BLaER1 (cell line): ENCODE measurements at regions not wholly inside any gene's neighbourhood (a gene's known extent, or its start where the extent isn't known, plus 50 kb on each side); places are given as distances from the start of the nearest gene placed in this dataset.
"Not testable (repeated sequence)": the region's sequence is repeated elsewhere in the genome, so short reads cannot be mapped to it uniquely, and the experiment has no call there.

Experiments used
- H3K27ac ChIP-seq: shearing (Covaris generic); formaldehyde crosslinking; 2 replicates; pipeline ENCODE4 v1.8.1; 2022
- H3K27me3 ChIP-seq: shearing (Covaris generic); formaldehyde crosslinking; 2 replicates; pipeline ENCODE4 v1.8.1; 2022
- H3K36me3 ChIP-seq: shearing (Covaris generic); formaldehyde crosslinking; 2 replicates; pipeline ENCODE4 v1.8.1; 2022
- H3K4me1 ChIP-seq: shearing (Covaris generic); formaldehyde crosslinking; 2 replicates; pipeline ENCODE4 v1.8.1; 2022
- H3K4me2 ChIP-seq: shearing (Covaris generic); formaldehyde crosslinking; 2 replicates; pipeline ENCODE4 v1.8.1; 2022
- H3K4me3 ChIP-seq: shearing (Covaris generic); formaldehyde crosslinking; 2 replicates; pipeline ENCODE4 v1.8.1; 2022
- H3K9ac ChIP-seq: shearing (Covaris generic); formaldehyde crosslinking; 2 replicates; pipeline ENCODE4 v1.8.1; 2022
- H3K9me3 ChIP-seq: shearing (Covaris generic); formaldehyde crosslinking; 2 replicates; pipeline ENCODE4 v1.8.1; 2022
- H4K20me1 ChIP-seq: shearing (Covaris generic); formaldehyde crosslinking; 2 replicates; pipeline ENCODE4 v1.8.1; 2022
- Cebpa-rat ChIP-seq: shearing (Covaris generic); IDR thresholded peaks from 2 replicates; pipeline ENCODE4 v1.8.1; 2022

GRCh38 chr7:76117306-76117991 is 69.5 kb downstream of the MDH2 start:
- not testable (repeated sequence) for H3K4me3 ChIP-seq, H3K9me3 ChIP-seq, H3K36me3 ChIP-seq, H4K20me1 ChIP-seq, H3K9ac ChIP-seq, H3K27me3 ChIP-seq, H3K27ac ChIP-seq, H3K4me2 ChIP-seq
- peaks cover 16% of the 10 kb centered on the region for H3K4me1 ChIP-seq

DNA sequence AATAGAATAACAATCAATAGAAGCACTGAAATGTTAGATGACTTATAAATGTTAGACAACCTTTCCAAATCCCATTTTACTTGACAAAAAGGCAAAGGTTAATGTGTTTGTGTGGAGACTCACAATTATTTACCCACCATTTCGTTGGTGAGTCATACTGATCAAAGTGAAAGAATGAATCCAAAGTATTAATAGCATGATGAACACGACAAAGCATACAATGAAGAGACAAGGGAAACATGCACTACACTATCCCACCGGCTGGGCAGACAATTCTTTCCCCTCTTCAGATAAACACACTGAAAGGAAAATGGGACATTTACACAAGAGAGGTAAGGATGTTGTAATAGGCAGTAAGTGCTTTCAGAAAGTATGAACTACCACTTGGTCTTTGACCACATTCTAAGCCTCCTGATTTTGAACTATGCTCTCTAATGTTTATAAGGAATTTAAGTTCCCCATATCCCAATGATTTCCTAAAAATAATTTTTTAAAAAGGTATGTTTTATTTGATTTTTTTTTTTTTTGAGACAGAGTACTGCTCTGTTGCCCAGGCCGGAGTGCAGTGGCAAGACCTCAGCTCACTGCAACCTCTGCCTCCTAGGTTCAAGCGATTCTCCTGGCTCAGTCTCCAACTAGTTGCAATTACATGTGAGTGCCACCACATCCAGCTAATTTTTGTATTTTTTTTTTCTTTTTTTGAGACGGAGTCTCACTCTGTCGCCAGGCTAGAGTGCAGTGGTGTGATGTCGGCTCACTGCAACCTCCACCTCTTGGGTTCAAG is 70.5 kb downstream of the MDH2 start:
- H3K4me2 ChIP-seq, H3K9ac ChIP-seq, H3K9me3 ChIP-seq, H3K27me3 ChIP-seq, H4K20me1 ChIP-seq, H3K27ac ChIP-seq, H3K4me3 ChIP-seq, H3K36me3 ChIP-seq: not testable (repeated sequence)
- H3K4me1 ChIP-seq, result peaks cover 10% of the 10 kb centered on the region

DNA sequence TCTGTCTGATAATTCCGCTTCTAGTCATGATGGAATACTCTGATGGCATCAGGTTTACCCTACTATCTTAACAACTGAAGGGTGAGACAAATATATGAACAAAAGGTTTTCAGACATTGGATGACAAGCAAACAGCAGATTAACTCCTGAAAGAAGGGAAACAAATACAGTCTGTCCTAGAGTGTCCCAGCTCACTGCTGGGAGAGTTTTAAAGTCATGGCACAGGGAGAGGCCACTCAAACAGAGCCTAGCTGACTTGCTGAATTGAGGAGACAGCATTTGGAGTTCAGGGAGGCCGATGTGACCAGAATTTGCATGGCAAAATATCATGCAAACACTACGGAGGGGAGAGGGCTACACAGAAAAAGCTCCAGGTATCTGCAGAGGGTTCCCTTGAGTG is 73.1 kb downstream of the MDH2 start:
- Histone ChIP-seq H3K9me3 (no peaks in the 10 kb centered on the region), H3K4me2 (no peak overlapping the region), H4K20me1 (no peaks in the 10 kb centered on the region), H3K27me3 (no peaks in the 10 kb centered on the region), H3K4me3 (no peak overlapping the region), H3K9ac (no peak overlapping the region), H3K4me1 (peaks cover 8% of the 10 kb centered on the region), H3K36me3 (no peaks in the 10 kb centered on the region), H3K27ac (no peak overlapping the region)
- no peak for TF ChIP-seq Cebpa-rat

DNA sequence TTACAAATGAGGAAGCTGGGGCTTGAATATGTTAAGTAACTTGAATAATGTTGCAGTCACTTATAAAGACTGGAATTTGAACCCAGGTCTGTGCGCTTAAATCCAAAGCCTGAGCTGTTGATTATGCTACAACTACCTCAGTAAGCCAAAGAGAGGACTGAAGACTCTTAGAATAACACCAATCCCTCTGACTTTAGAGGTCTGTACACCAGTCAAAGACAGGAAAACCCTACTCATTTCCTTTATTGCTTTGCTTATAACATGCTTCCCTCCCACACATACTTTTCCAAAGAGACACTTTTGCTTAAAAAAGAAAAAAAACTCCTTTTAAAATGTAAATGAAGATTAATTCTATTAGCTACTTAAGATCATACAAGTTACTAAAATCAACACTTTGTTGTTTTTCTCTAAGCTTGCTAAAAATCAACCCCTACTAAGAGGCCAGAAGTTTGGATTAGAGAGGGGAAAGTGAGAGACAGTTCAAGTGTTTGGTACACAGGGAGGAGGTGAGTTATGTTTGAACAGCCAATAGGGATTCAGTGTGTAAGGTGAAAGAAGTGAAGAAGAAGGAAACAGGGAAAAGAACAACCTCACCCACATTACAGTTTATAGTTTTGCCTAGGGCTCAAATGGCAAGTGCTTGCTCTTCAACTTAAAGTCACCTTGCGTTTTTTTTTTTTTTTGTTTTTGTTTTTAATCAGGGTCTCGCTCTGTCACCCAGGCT is 74.8 kb downstream of the MDH2 start:
- no peaks in the 10 kb centered on the region for H4K20me1 ChIP-seq
- H3K27ac ChIP-seq, result no peak overlapping the region
- H3K9me3 ChIP-seq, result no peaks in the 10 kb centered on the region
- H3K4me2 ChIP-seq, result 0 out of 2 replicates have a peak overlapping the region, but pooled peaks have one; percentile 11
- H3K27me3 ChIP-seq, result no peaks in the 10 kb centered on the region
- peaks cover 8% of the 10 kb centered on the region for H3K4me1 ChIP-seq
- H3K9ac ChIP-seq, result no peak overlapping the region
- TF ChIP-seq Cebpa-rat, result no peak
- no peak overlapping the region for H3K4me3 ChIP-seq
- H3K36me3 ChIP-seq, result no peaks in the 10 kb centered on the region

GRCh38 chr7:76123316-76123715 is 75.4 kb downstream of the MDH2 start:
- no peak overlapping the region for H3K4me3 ChIP-seq
- no peak for TF ChIP-seq Cebpa-rat
- H3K9me3 ChIP-seq, result no peaks in the 10 kb centered on the region
- no peak overlapping the region for H3K27ac ChIP-seq
- no peaks in the 10 kb centered on the region for H3K27me3 ChIP-seq
- H4K20me1 ChIP-seq, result no peaks in the 10 kb centered on the region
- no peak overlapping the region for H3K9ac ChIP-seq
- peaks cover 8% of the 10 kb centered on the region for H3K4me1 ChIP-seq
- H3K4me2 ChIP-seq, result no peak overlapping the region
- H3K36me3 ChIP-seq, result no peaks in the 10 kb centered on the region

DNA sequence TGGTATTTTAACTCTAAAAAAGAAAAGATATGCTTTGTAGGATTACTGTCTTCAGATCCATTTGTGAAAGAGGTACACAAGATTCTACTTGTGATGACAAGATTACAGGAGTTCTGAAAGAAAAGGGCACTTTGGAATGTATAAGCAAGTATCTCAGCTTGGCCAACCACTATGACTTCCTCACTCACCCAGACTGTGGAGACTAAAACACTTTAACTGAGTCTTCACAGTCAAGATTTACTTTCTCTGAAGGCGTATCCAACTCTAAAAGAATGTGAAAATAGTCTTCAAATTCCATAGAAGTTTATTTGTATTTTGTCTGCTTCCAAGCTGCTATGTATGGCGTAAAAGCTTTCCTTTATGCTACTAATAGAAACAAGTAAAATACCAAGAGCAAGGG is 76.1 kb upstream of the SRRM3 start:
- Histone ChIP-seq H3K9me3 (no peaks in the 10 kb centered on the region), H3K4me1 (peaks cover 14% of the 10 kb centered on the region), H3K27ac (no peak overlapping the region), H3K4me2 (no peak overlapping the region), H3K36me3 (no peaks in the 10 kb centered on the region), H3K9ac (no peak overlapping the region), H3K4me3 (no peak overlapping the region), H3K27me3 (no peaks in the 10 kb centered on the region), H4K20me1 (no peaks in the 10 kb centered on the region)
- no peak for TF ChIP-seq Cebpa-rat

GRCh38 chr7:76126632-76127031 is 75.1 kb upstream of the SRRM3 start:
- no peaks in the 10 kb centered on the region for H3K27me3 ChIP-seq
- H3K4me2 ChIP-seq, result no peak overlapping the region
- H3K4me3 ChIP-seq, result no peak overlapping the region
- H3K27ac ChIP-seq, result no peak overlapping the region
- H4K20me1 ChIP-seq, result no peaks in the 10 kb centered on the region
- TF ChIP-seq Cebpa-rat, result no peak
- H3K9me3 ChIP-seq, result no peaks in the 10 kb centered on the region
- H3K9ac ChIP-seq, result no peak overlapping the region
- H3K36me3 ChIP-seq, result no peaks in the 10 kb centered on the region
- H3K4me1 ChIP-seq, result peaks cover 16% of the 10 kb centered on the region

GRCh38 chr7:76129366-76129765 is 72.3 kb upstream of the SRRM3 start:
- Histone ChIP-seq H3K4me1 (peaks cover 35% of the 10 kb centered on the region), H3K4me2 (no peak overlapping the region), H4K20me1 (no peaks in the 10 kb centered on the region), H3K27ac (no peak overlapping the region), H3K27me3 (no peaks in the 10 kb centered on the region), H3K4me3 (no peak overlapping the region), H3K9ac (no peak overlapping the region), H3K36me3 (no peaks in the 10 kb centered on the region), H3K9me3 (no peaks in the 10 kb centered on the region)
- no peak for TF ChIP-seq Cebpa-rat

DNA sequence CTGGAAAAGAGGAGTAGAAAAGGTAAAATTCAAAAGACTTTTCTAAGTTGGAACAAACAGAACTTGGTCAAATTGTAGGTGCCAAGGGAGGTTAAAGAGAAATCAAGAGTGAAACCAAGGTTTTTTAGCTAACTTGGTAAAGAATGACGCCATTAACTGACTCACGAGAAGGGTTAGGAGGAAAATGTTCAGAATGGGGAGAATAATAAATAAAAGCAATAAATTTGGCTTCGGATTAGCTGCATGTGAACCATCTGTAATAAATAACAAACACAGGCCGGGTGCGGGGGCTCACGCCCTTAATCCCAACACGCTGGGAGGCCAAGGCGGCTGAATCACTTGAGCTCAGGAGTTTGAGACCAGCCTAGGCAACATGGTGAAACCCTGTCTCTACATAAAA is 71.9 kb upstream of the SRRM3 start:
- Histone ChIP-seq H3K9ac (no peak overlapping the region), H3K9me3 (no peaks in the 10 kb centered on the region), H3K4me3 (no peak overlapping the region), H3K4me2 (no peak overlapping the region), H3K27ac (no peak overlapping the region), H4K20me1 (no peaks in the 10 kb centered on the region), H3K4me1 (peaks cover 35% of the 10 kb centered on the region), H3K36me3 (no peaks in the 10 kb centered on the region), H3K27me3 (no peaks in the 10 kb centered on the region)
- TF ChIP-seq Cebpa-rat, result no peak

- H3K9ac ChIP-seq, H3K4me2 ChIP-seq, H3K36me3 ChIP-seq, H3K4me3 ChIP-seq, H3K27me3 ChIP-seq, H3K27ac ChIP-seq, H3K9me3 ChIP-seq, H4K20me1 ChIP-seq: not testable (repeated sequence)
- peaks cover 38% of the 10 kb centered on the region for H3K4me1 ChIP-seq
These were observed 71.0 kb upstream of the SRRM3 start for GRCh38 chr7:76130661-76131060.

DNA sequence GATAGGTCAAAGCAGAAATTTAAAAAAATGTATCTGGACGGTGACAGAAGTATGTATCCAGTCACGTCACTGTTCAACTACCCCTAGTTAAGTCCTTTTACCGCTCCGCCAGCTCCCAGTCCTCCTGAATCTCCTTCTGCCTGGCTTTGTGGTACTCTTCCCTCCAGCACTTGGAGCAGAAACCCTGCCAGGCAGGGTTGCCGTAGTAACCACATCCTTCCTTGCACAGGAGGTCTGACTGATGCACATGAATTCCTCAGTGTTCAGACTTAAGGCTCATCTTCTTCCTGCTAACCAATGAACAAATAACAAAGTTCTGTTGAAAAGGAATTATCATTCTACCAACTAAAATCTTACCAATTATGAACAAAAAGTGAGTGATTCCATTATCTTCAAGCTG is 69.8 kb upstream of the SRRM3 start:
- H3K9me3 ChIP-seq, H3K27ac ChIP-seq, H3K4me3 ChIP-seq, H4K20me1 ChIP-seq, H3K27me3 ChIP-seq, H3K9ac ChIP-seq, H3K36me3 ChIP-seq: not testable (repeated sequence)
- peak overlapping the region; percentile 55 for H3K4me2 ChIP-seq
- H3K4me1 ChIP-seq, result peaks cover 45% of the 10 kb centered on the region
